IMR-90 (cell line): ENCODE measurements at regions not wholly inside any gene's neighbourhood (a gene's known extent, or its start where the extent isn't known, plus 50 kb on each side); places are given as distances from the start of the nearest gene placed in this dataset.

Experiments used
- ATAC-seq: fragments of 200-7000 bp; cut with Tn5 transposase; 2 replicates; pipeline ENCODE4 v1.9.1; 2020; ENCODE audit warnings: low read depth, mild to moderate bottlenecking, moderate library complexity
- BruUV-seq: library from RNA; stranded (reverse); fragments of 400-500 nt; replicated peaks from 2 replicates; lab custom pipeline; 2021; lab: Mats Ljungman, UMichigan
- CTCF ChIA-PET: fragments of 300-600 bp; formaldehyde crosslinking; extraction: SDS; loops from one replicate; lab custom pipeline; 2021; ENCODE audit warnings: antibody characterized with exemption; lab: Yijun Ruan, JAX
- POLR2A ChIA-PET: fragments of 300-600 bp; sonication (Branson Sonifier 250); formaldehyde crosslinking; loops from one replicate; lab custom pipeline; 2022; ENCODE audit warnings: antibody characterized with exemption; ENCODE audit not compliant: unreplicated experiment; lab: Charles Lee
- DNase-seq: peaks from one replicate; pipeline ENCODE4 v3.0.0; 2013
- H2AFZ ChIP-seq: replicated peaks from 2 replicates; pipeline ENCODE3; 2013; ENCODE audit warnings: low read length, mild to moderate bottlenecking; ENCODE audit not compliant: poor library complexity
- H2AK5ac ChIP-seq: 2 replicates; pipeline ENCODE4 v1.6.1; 2013; ENCODE audit warnings: low read depth, low read length, inconsistent platforms
- H2AK9ac ChIP-seq: replicated peaks from 2 replicates; pipeline ENCODE3; 2013; ENCODE audit warnings: mild to moderate bottlenecking, low read depth, low read length, moderate library complexity; ENCODE audit not compliant: poor library complexity
- H2BK120ac ChIP-seq: 2 replicates; pipeline ENCODE4 v1.6.1; 2013; ENCODE audit warnings: low read depth, low read length, inconsistent platforms
- H2BK15ac ChIP-seq: 3 replicates; pipeline ENCODE4 v1.6.1; 2013; ENCODE audit warnings: low read depth, low read length, inconsistent platforms
- H2BK20ac ChIP-seq: 2 replicates; pipeline ENCODE4 v1.6.1; 2013; ENCODE audit warnings: low read depth, mild to moderate bottlenecking, inconsistent platforms, low read length, moderate library complexity
- H2BK5ac ChIP-seq: 2 replicates; pipeline ENCODE4 v1.6.1; 2013; ENCODE audit warnings: mild to moderate bottlenecking, low read depth, low read length, inconsistent platforms; ENCODE audit not compliant: poor library complexity, severe bottlenecking
- H3K14ac ChIP-seq: replicated peaks from 2 replicates; pipeline ENCODE4 v1.6.1; 2013; ENCODE audit warnings: low read depth, low read length, inconsistent platforms
- H3K18ac ChIP-seq: 2 replicates; pipeline ENCODE4 v1.6.1; 2013; ENCODE audit warnings: low read depth, low read length, control low read depth
- H3K23ac ChIP-seq: 2 replicates; pipeline ENCODE4 v1.6.1; 2013; ENCODE audit warnings: low read depth, low read length, inconsistent platforms
- H3K27ac ChIP-seq: 2 replicates; pipeline ENCODE4 v1.5.1; 2013; ENCODE audit warnings: mild to moderate bottlenecking, control low read depth, low read length; ENCODE audit not compliant: insufficient read depth
- H3K27me3 ChIP-seq: 2 replicates; pipeline ENCODE4 v1.6.1; 2013; ENCODE audit warnings: low read length; ENCODE audit not compliant: control insufficient read depth, insufficient read depth
- H3K36me3 ChIP-seq: 2 replicates; pipeline ENCODE4 v1.6.1; 2013; ENCODE audit warnings: low read length, mixed read lengths; ENCODE audit not compliant: control insufficient read depth, insufficient read depth
- H3K4ac ChIP-seq: 2 replicates; pipeline ENCODE4 v1.6.1; 2013; ENCODE audit warnings: low read depth, low read length, inconsistent platforms
- H3K4me1 ChIP-seq: 2 replicates; pipeline ENCODE4 v1.6.1; 2013; ENCODE audit warnings: low read length, mixed read lengths; ENCODE audit not compliant: control insufficient read depth, insufficient read depth
- H3K4me2 ChIP-seq: 2 replicates; pipeline ENCODE4 v1.6.1; 2013; ENCODE audit warnings: low read depth, mild to moderate bottlenecking, control low read depth, low read length, moderate library complexity
- H3K4me3 ChIP-seq: 2 replicates; pipeline ENCODE4 v1.5.1; 2013; ENCODE audit warnings: low read depth, mild to moderate bottlenecking, control low read depth, low read length, moderate library complexity; ENCODE audit not compliant: insufficient read depth
- H3K56ac ChIP-seq: 2 replicates; pipeline ENCODE4 v1.6.1; 2013; ENCODE audit warnings: low read length, inconsistent platforms; ENCODE audit not compliant: insufficient read depth; ENCODE audit errors: extremely low read depth
- H3K79me1 ChIP-seq, 2 experiments: 2 replicates each; pipeline ENCODE4 v1.6.1; 2013; ENCODE audit warnings: low read length in 2 of 2, inconsistent platforms in 1 of 2, low read depth in 1 of 2
- H3K9ac ChIP-seq: 2 replicates; pipeline ENCODE4 v1.6.1; 2013; ENCODE audit warnings: low read depth, low read length, control low read depth
- H3K9me1 ChIP-seq: 2 replicates; pipeline ENCODE4 v1.6.1; 2013; ENCODE audit warnings: low read length, inconsistent platforms; ENCODE audit not compliant: insufficient read depth
- H3K9me3 ChIP-seq: 2 replicates; pipeline ENCODE4 v1.6.1; 2013; ENCODE audit warnings: low read length; ENCODE audit not compliant: control insufficient read depth, insufficient read depth
- H4K20me1 ChIP-seq: 2 replicates; pipeline ENCODE4 v1.6.1; 2013; ENCODE audit warnings: low read length, inconsistent platforms; ENCODE audit not compliant: insufficient read depth
- H4K5ac ChIP-seq: 2 replicates; pipeline ENCODE4 v1.6.1; 2013; ENCODE audit warnings: mild to moderate bottlenecking, low read depth, low read length, control low read depth
- H4K8ac ChIP-seq, 2 experiments: 2 replicates each; pipeline ENCODE4 v1.6.1; 2013; ENCODE audit warnings: low read depth in 2 of 2, low read length in 2 of 2, control low read depth in 1 of 2, inconsistent platforms in 1 of 2
- H4K91ac ChIP-seq: 2 replicates; pipeline ENCODE4 v1.6.1; 2013; ENCODE audit warnings: low read depth, low read length, inconsistent platforms; ENCODE audit not compliant: insufficient read depth
- MAZ ChIP-seq: IDR thresholded peaks from 2 replicates; pipeline ENCODE4 v1.6.1; 2012; ENCODE audit warnings: low read depth, mild to moderate bottlenecking, low read length, improper control_type of control experiment, moderate library complexity, borderline replicate concordance
- RAD21 ChIP-seq: IDR thresholded peaks from 2 replicates; pipeline ENCODE4 v1.6.1; 2012; ENCODE audit warnings: low read length, improper control_type of control experiment
- WGBS, 2 experiments: methylation state at CpG; one replicate each; pipeline versions ENCODE4 v1.1.5 to v1.1.7; 2013; ENCODE audit warnings: missing lambda C conversion rate in 2 of 2; ENCODE audit not compliant: insufficient read length in 1 of 2; ENCODE audit errors: extremely low coverage in 2 of 2; 5-methylcytosine and 5-hydroxymethylcytosine counted together
- dilution Hi-C: fragments of 300-500 bp; cut with HindIII; formaldehyde crosslinking; loops from one replicate; pipeline ENCODE4 v1.14.3; 2018; ENCODE audit warnings: low sequenced_read_pairs; ENCODE audit not compliant: unreplicated experiment
- in situ Hi-C: fragments of 300-500 bp; cut with MboI; formaldehyde crosslinking; loops from 3 replicates; pipeline ENCODE4 v1.14.3; 2019; ENCODE audit warnings: low sequenced_read_pairs, inconsistent platforms, mixed read lengths
- intact Hi-C: fragments of 100-400 bp; cut with micrococcal nuclease; formaldehyde crosslinking; loops from 2 replicates; pipeline ENCODE4 v1.10.0; 2022
- TF ChIP-seq, protein P1 (sequence below): conservative IDR thresholded peaks from 2 replicates; pipeline ENCODE4 v1.5.1; 2012; ENCODE audit warnings: mild to moderate bottlenecking, low read depth, low read length, improper control_type of control experiment

DNA sequence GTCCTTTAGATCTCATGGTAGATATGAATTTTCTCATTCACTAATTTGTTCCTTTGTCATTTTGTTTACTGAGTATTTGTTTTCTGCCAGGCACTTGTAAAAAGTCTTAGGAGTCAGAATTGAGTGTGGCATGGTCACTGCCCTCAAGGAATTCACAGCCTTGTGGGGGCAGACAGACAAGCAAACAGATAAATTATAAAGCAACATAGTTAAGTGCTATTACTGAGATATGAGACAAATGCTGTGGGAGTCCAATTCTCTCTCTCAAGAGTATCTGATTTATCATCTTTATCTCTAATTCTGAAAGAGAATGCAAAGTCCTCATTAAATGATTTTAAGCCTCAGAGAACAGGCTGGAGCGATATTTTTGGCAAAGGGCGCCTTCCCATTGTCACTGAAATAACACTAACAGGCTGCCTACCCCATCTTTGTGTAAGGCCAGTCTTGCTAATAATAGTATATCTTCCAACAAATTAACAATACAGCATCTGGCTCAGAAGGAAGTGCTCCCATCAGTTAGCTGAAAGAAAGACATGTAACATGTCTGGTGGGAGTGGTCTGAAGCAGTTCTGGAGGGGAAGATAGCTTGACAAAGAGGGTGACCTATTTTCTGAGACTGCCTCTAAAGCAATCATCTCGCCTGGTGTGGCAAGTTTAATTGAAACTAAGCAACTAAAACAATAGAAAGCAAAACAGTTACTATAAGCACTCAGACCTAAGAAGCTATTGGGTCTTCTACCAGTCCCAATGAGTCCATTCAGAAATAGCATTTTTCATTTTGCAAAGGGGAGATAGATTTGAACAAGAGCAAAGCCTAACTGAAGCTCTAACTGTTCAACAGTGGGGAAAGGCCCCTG, 61.5 kb upstream of the AMOT start:
- H3K27me3 ChIP-seq = no peaks in the 10 kb centered on the region
- no peak overlapping the region for H3K14ac ChIP-seq
- no peaks in the 10 kb centered on the region for H3K36me3 ChIP-seq

More for the DNA sequence above, 61.5 kb upstream of the AMOT start:
- no peak overlapping the region for H4K5ac ChIP-seq
- no peak overlapping the region for H2BK20ac ChIP-seq
- no peak overlapping the region for H2AFZ ChIP-seq
- ATAC-seq (no peak), DNase-seq (no peak)
- H2BK15ac ChIP-seq = no peak overlapping the region
- WGBS, 2 experiments = no CpG with 5 or more reads among the region's 3 CpGs
- H4K91ac ChIP-seq = no peak overlapping the region
- H3K18ac ChIP-seq = no peak overlapping the region
- no peak overlapping the region for H3K56ac ChIP-seq
- no peak overlapping the region for H2AK9ac ChIP-seq
- dilution Hi-C loops = no loop called here
- H3K9ac ChIP-seq = no peak overlapping the region
- H3K27ac ChIP-seq = no peak overlapping the region
- no peak overlapping the region for H3K4me3 ChIP-seq
- H4K20me1 ChIP-seq = no peaks in the 10 kb centered on the region
- H3K4me1 ChIP-seq = no peaks in the 10 kb centered on the region
- no peak overlapping the region for H3K4me2 ChIP-seq
- no peaks in the 10 kb centered on the region for H3K9me1 ChIP-seq
- no peaks in the 10 kb centered on the region for H3K79me1 ChIP-seq
- ChIA-PET CTCF (no interaction called here), POLR2A (no interaction called here)
- no peak overlapping the region for H2BK120ac ChIP-seq
- in situ Hi-C loops = no loop called here
- H3K9me3 ChIP-seq = no peaks in the 10 kb centered on the region
- TF ChIP-seq, protein P1, sequence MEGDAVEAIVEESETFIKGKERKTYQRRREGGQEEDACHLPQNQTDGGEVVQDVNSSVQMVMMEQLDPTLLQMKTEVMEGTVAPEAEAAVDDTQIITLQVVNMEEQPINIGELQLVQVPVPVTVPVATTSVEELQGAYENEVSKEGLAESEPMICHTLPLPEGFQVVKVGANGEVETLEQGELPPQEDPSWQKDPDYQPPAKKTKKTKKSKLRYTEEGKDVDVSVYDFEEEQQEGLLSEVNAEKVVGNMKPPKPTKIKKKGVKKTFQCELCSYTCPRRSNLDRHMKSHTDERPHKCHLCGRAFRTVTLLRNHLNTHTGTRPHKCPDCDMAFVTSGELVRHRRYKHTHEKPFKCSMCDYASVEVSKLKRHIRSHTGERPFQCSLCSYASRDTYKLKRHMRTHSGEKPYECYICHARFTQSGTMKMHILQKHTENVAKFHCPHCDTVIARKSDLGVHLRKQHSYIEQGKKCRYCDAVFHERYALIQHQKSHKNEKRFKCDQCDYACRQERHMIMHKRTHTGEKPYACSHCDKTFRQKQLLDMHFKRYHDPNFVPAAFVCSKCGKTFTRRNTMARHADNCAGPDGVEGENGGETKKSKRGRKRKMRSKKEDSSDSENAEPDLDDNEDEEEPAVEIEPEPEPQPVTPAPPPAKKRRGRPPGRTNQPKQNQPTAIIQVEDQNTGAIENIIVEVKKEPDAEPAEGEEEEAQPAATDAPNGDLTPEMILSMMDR = no peak
- TF ChIP-seq MAZ (no peak), RAD21 (no peak)
- H2AK5ac ChIP-seq = no peak overlapping the region
- no peak overlapping the region for H2BK5ac ChIP-seq
- BruUV-seq = no TSS peak
- no peak overlapping the region for H4K8ac ChIP-seq
- no peak overlapping the region for H3K23ac ChIP-seq
- intact Hi-C loops = no loop called here
- no peak overlapping the region for H3K4ac ChIP-seq
